Stimulated activated memory B cell treated with anti-CD40 and anti-IgM and Interleukin-4, amounts not matched to agents 10 μg/mL and 1 μg/mL and 100 μg/mL, for 72 hours (primary cell): ENCODE measurements at regions not wholly inside any gene's neighbourhood (a gene's known extent, or its start where the extent isn't known, plus 50 kb on each side); places are given as distances from the start of the nearest gene placed in this dataset.
"Not testable (repeated sequence)": the region's sequence is repeated elsewhere in the genome, so short reads cannot be mapped to it uniquely, and the experiment has no call there.

Experiments
- ATAC-seq: fragments of 150-1000 bp; cut with Tn5 transposase; 2 replicates; pipeline ENCODE4 v1.10.0; 2021
- H3K27ac Mint-ChIP-seq: one replicate; pipeline ENCODE4 v1.8.0; 2022; ENCODE audit warnings: mild to moderate bottlenecking, mixed read lengths
- H3K27me3 Mint-ChIP-seq: one replicate; pipeline ENCODE4 v1.8.0; 2022; ENCODE audit warnings: mixed read lengths
- H3K36me3 Mint-ChIP-seq: one replicate; pipeline ENCODE4 v1.8.0; 2022; ENCODE audit warnings: mixed read lengths
- H3K4me1 Mint-ChIP-seq: one replicate; pipeline ENCODE4 v1.8.0; 2022; ENCODE audit warnings: mixed read lengths
- H3K4me3 Mint-ChIP-seq: one replicate; pipeline ENCODE4 v1.8.0; 2022; ENCODE audit warnings: mild to moderate bottlenecking, moderate library complexity, mixed read lengths
- H3K9me3 Mint-ChIP-seq: one replicate; pipeline ENCODE4 v1.8.0; 2022; ENCODE audit warnings: mixed read lengths

DNA sequence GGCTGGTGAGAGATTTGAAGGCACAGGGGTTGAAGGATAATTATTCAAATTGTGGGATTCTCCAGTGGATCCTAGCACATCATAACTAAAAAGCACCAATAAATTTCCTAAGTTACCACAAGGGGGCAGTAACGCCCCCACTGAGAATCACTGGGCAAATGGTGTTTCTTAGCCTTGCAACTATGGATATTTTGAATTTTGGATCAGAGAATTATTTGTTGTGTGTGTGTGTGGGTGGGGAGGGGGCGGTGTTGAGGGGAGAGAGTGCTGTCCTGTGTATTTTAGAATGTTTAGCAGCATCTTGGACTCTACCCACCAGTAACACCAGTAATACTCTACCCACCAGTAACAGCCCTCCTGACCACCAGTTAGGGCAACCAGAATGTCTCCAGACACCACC is 63.3 kb upstream of the PRKG1 start:
- Mint-ChIP-seq H3K27ac (no peak overlapping the region), H3K4me3 (no peak overlapping the region), H3K9me3 (peaks cover 5% of the 10 kb centered on the region), H3K27me3 (no peaks in the 10 kb centered on the region), H3K4me1 (no peaks in the 10 kb centered on the region), H3K36me3 (no peaks in the 10 kb centered on the region)
- ATAC-seq = no peak

DNA sequence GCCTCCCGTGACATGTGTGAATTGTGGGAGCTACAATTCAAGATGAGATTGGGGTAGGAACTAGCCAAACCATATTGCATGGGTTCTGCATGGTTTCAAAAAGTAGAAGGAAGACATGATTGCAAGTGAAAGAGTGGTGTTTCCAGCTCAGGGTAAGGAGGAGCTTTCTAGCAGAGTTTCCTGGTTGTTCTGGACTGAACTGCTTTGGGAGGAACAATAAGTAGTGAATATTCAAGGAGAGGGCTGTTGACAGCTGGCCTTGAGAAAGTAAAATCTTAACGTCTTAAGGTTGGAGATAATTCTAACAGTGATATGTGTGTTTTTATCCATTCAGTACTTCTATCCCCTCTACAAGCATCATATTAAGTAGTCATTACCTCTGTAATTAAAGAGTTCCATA is 62.2 kb upstream of the PRKG1 start:
- no peak overlapping the region for H3K27ac Mint-ChIP-seq
- ATAC-seq = no peak
- no peaks in the 10 kb centered on the region for H3K4me1 Mint-ChIP-seq
- no peaks in the 10 kb centered on the region for H3K36me3 Mint-ChIP-seq
- peaks cover 5% of the 10 kb centered on the region for H3K9me3 Mint-ChIP-seq
- H3K27me3 Mint-ChIP-seq = no peaks in the 10 kb centered on the region
- no peak overlapping the region for H3K4me3 Mint-ChIP-seq

DNA sequence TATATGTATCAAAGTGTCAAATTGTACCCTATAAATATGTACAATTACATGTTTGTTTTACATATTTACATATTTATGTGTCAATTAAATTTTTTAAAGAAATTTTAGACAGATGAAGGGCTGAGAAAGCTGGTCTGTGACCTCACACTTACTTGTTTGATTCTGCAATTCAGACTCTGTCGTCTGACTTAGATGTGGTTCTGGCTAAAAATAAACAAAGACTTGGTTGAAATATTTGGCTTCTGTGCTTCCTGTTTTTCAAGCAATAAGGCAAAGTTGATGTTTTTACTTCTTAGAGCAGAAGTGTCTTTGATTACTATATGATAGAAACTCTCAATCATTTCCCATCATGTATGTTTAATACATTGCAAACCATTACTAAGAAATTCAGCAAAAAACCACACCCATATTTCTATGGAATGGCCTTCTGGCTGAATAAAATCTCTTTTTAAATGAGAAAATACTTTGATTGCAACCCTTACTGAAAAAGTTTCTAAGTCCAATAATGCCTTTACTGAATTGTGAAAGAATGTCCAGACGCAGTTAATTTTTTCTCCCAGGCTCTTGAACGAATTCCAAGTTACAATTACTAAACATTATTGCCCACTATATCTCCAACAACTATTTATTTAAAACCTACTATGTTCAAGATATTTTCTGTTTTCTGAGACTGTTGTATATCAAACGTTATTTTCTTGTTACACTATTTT is 59.5 kb upstream of the PRKG1 start:
- no peak for ATAC-seq
- no peaks in the 10 kb centered on the region for H3K36me3 Mint-ChIP-seq
- H3K9me3 Mint-ChIP-seq = peaks cover 5% of the 10 kb centered on the region
- no peak overlapping the region for H3K4me3 Mint-ChIP-seq
- no peaks in the 10 kb centered on the region for H3K4me1 Mint-ChIP-seq
- H3K27ac Mint-ChIP-seq = no peak overlapping the region
- no peaks in the 10 kb centered on the region for H3K27me3 Mint-ChIP-seq

DNA sequence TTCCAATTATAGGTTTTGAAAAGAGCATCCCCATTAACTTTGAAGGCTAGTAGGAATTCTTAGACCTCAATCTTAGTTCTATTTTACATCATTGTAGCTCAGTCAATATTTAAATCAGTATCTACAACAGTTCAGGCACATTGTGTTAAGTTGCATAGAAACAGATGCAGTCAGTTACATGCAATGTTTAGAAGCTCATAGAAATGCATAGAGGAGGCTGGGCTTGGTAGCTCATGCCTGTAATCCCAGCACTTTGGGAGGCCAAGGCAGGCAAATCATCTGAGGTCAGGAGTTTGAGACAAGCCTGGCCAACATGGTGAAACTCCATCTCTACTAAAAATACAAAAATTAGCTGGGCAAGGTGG is 58.9 kb upstream of the PRKG1 start:
- not testable (repeated sequence) for H3K27me3 Mint-ChIP-seq, H3K36me3 Mint-ChIP-seq

DNA sequence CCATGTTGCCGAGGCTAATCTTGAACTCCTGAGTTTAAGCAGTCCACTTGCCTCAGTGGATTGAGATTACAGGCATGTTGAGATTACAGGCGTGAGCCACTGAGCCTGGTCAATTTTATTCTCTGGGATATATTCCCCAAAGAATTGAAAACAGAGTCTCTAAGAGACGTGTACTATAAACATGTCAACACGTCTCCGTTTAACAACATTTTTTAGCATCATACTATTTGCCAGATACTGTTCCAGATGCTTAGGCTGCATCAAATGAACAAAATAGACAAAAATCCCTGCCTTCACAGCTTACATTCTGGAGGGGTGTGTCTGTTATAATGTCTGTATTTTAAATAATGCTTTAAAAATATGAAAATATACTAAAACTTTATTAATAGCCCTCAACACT is 54.1 kb upstream of the PRKG1 start:
- H3K4me1 Mint-ChIP-seq = no peaks in the 10 kb centered on the region
- H3K27ac Mint-ChIP-seq = no peak overlapping the region
- no peaks in the 10 kb centered on the region for H3K27me3 Mint-ChIP-seq
- ATAC-seq = no peak
- H3K9me3 Mint-ChIP-seq = no peaks in the 10 kb centered on the region
- no peaks in the 10 kb centered on the region for H3K36me3 Mint-ChIP-seq
- H3K4me3 Mint-ChIP-seq = no peak overlapping the region

More for the DNA sequence above, 58.9 kb upstream of the PRKG1 start:
- not testable (repeated sequence) for H3K4me1 Mint-ChIP-seq, ATAC-seq, H3K9me3 Mint-ChIP-seq, H3K4me3 Mint-ChIP-seq, H3K27ac Mint-ChIP-seq

DNA sequence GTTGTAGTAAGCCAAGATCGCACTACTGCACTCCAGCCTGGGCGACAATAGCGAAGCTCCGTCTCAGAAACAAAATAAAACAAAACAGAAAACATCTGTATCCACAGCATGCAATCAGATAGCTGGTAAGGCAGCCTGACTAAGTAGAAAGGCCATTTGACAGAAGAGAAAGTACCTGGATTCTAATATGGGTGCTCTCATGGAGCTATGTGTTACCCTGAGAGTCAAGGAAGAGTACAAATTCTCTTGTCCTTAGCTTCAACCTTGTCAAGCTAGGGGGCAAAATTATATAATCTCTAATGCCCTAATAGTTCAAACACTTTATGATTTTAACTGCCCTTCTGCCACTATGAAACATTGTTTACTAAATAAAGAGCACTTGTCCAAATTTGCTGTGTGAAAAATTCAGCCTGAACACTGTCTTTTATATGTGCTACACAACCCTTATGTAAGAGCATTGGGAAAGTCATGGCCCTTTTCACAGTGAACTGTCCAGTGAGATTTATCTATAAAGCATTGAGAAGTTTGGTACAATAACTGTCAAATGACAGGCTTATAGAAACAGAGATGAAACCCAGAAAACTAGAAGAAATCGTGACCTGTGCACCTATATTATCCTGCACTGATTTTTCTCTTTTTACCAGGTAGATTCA is 51.2 kb upstream of the PRKG1 start:
- no peak for ATAC-seq
- Mint-ChIP-seq H3K4me3 (no peak overlapping the region), H3K27ac (no peak overlapping the region), H3K4me1 (no peaks in the 10 kb centered on the region), H3K27me3 (no peaks in the 10 kb centered on the region), H3K9me3 (no peaks in the 10 kb centered on the region), H3K36me3 (no peaks in the 10 kb centered on the region)

DNA sequence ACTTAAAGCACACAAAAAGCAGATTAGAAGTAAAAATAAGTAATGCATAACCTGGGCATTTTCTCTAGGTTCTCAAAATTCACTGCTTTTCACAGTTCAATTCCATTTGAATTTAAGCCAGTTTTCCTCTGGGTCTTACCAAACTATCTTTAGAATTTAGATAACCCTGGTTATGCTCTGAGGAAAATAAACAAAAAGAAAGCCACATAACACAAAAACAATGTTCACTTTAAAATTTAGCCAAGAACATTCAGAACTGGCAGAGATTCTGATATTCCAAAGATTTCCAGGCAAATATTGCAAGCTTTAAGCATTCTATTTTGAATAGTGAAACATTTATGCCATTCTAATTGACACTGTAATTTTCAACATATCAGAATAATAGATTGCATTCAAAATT is 50.7 kb upstream of the PRKG1 start:
- no peak for ATAC-seq
- no peaks in the 10 kb centered on the region for H3K27me3 Mint-ChIP-seq
- H3K9me3 Mint-ChIP-seq = no peaks in the 10 kb centered on the region

More for the DNA sequence above, 50.7 kb upstream of the PRKG1 start:
- no peak overlapping the region for H3K4me3 Mint-ChIP-seq
- H3K27ac Mint-ChIP-seq = no peak overlapping the region
- no peaks in the 10 kb centered on the region for H3K36me3 Mint-ChIP-seq
- no peaks in the 10 kb centered on the region for H3K4me1 Mint-ChIP-seq
